ENCODE measurements at regions not wholly inside any gene's neighbourhood (a gene's known extent, or its start where the extent isn't known, plus 50 kb on each side); places are given as distances from the start of the nearest gene placed in this dataset.

DNA sequence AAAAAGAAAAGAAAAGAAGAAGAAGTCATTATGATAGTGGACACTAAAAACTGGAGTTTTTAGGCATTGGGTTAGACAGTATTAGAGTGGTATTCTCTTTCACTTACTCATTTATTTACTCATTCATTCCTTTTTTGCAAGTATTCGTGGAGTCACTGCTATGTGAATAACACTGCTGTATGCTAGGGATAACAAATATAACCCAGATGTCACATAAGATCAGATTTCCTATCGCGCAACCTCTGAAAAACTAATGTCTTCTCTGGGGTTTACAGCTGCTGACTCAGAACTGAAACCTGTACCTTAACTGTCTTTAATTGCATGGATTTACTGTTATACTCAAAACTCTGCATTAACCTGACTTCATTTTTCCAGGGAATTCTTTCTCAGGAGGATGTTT, 353.7 kb downstream of the LRIG3 start:
- Histone ChIP-seq H3K36me3 (ENCODE audit: insufficient read depth, low read length) (no peaks in the 10 kb centered on the region), H3K4me2 (ENCODE audit: low read length) (no peak overlapping the region), H2AFZ (ENCODE audit: low read length) (no peak overlapping the region), H3K9ac (ENCODE audit: low read length) (no peak overlapping the region), H3K9me3 (ENCODE audit: low read length) (no peaks in the 10 kb centered on the region), H3K9me2 (ENCODE audit: low read depth, low read length) (no peaks in the 10 kb centered on the region), H3K4me3 (ENCODE audit: low read depth, low read length, poor library complexity, severe bottlenecking) (no peak overlapping the region), H3F3A (ENCODE audit: insufficient read depth, low read length) (no peaks in the 10 kb centered on the region), H3K79me2 (ENCODE audit: insufficient read depth, low read length) (no peaks in the 10 kb centered on the region), H3K27me3 (ENCODE audit: insufficient read depth, low read length) (no peaks in the 10 kb centered on the region), H4K20me1 (ENCODE audit: insufficient read depth, low read length) (no peaks in the 10 kb centered on the region), H3K4me1 (ENCODE audit: insufficient read depth, low read length, severe bottlenecking) (no peaks in the 10 kb centered on the region), H3K27ac (ENCODE audit: low read depth, low read length, poor library complexity, severe bottlenecking) (no peak overlapping the region)
- TF ChIP-seq EZH2 (IDR thresholded peaks at IDR 0.05; ENCODE audit: borderline replicate concordance, low read length) = no peak
- TF ChIP-seq, protein P1, sequence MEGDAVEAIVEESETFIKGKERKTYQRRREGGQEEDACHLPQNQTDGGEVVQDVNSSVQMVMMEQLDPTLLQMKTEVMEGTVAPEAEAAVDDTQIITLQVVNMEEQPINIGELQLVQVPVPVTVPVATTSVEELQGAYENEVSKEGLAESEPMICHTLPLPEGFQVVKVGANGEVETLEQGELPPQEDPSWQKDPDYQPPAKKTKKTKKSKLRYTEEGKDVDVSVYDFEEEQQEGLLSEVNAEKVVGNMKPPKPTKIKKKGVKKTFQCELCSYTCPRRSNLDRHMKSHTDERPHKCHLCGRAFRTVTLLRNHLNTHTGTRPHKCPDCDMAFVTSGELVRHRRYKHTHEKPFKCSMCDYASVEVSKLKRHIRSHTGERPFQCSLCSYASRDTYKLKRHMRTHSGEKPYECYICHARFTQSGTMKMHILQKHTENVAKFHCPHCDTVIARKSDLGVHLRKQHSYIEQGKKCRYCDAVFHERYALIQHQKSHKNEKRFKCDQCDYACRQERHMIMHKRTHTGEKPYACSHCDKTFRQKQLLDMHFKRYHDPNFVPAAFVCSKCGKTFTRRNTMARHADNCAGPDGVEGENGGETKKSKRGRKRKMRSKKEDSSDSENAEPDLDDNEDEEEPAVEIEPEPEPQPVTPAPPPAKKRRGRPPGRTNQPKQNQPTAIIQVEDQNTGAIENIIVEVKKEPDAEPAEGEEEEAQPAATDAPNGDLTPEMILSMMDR (IDR thresholded peaks at IDR 0.05; ENCODE audit: low read length) = no peak

DNA sequence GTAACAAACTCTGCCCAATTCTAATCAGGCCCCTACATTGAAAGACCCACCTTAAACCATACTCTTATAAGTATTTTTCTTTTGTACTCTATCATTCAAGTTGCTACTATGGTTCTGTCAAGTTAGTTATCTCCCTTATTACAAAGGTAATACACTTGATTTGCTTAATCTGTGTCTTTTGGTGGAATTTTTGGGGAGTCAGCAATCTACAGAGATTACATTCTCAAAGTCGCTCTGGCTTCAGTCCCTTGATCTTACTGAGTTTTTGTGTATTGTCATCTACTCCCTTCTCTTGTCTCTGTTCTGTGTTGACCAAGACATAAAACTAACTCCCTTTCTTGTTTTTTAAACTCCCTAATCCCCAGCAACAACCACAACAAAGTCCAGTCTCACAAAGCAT, 353.1 kb downstream of the LRIG3 start:
- no peaks in the 10 kb centered on the region for H3K79me2 ChIP-seq (ENCODE audit: insufficient read depth, low read length)
- no peak overlapping the region for H2AFZ ChIP-seq (ENCODE audit: low read length)
- TF ChIP-seq, protein P1 (IDR thresholded peaks at IDR 0.05; ENCODE audit: low read length) = no peak
- no peak for TF ChIP-seq EZH2 (IDR thresholded peaks at IDR 0.05; ENCODE audit: borderline replicate concordance, low read length)
- H3K4me1 ChIP-seq (ENCODE audit: insufficient read depth, low read length, severe bottlenecking) = no peaks in the 10 kb centered on the region
- H3K27ac ChIP-seq (ENCODE audit: low read depth, low read length, poor library complexity, severe bottlenecking) = no peak overlapping the region
- H3K4me2 ChIP-seq (ENCODE audit: low read length) = no peak overlapping the region
- H3F3A ChIP-seq (ENCODE audit: insufficient read depth, low read length) = no peaks in the 10 kb centered on the region
- H3K9me3 ChIP-seq (ENCODE audit: low read length) = no peaks in the 10 kb centered on the region
- no peaks in the 10 kb centered on the region for H3K36me3 ChIP-seq (ENCODE audit: insufficient read depth, low read length)
- no peaks in the 10 kb centered on the region for H4K20me1 ChIP-seq (ENCODE audit: insufficient read depth, low read length)
- no peaks in the 10 kb centered on the region for H3K27me3 ChIP-seq (ENCODE audit: insufficient read depth, low read length)
- no peaks in the 10 kb centered on the region for H3K9me2 ChIP-seq (ENCODE audit: low read depth, low read length)
- H3K4me3 ChIP-seq (ENCODE audit: low read depth, low read length, poor library complexity, severe bottlenecking) = no peak overlapping the region
- no peak overlapping the region for H3K9ac ChIP-seq (ENCODE audit: low read length)

DNA sequence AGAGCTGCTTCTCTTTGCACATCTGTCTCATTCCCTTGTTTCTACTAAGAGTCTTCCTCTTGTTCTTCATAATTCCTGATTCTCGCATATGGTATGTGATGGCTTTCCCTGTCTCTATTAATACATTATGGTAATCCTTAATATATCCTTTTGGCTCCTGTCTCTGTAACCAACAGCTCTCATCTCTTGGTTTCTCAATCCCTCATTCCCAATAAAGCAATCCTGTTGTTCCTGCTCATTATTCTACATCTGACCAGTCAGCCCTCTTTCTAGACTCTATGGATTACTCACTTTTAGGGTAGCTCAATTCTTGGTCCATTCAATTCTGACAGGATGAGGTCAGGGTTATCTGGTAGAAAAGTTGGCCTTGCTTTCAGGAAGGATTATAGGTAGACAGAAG, 349.9 kb downstream of the LRIG3 start:
- H3K9me3 ChIP-seq (ENCODE audit: low read length) = no peaks in the 10 kb centered on the region
- no peaks in the 10 kb centered on the region for H3K36me3 ChIP-seq (ENCODE audit: insufficient read depth, low read length)
- no peak overlapping the region for H2AFZ ChIP-seq (ENCODE audit: low read length)
- H3K9me2 ChIP-seq (ENCODE audit: low read depth, low read length) = no peaks in the 10 kb centered on the region
- no peak overlapping the region for H3K27ac ChIP-seq (ENCODE audit: low read depth, low read length, poor library complexity, severe bottlenecking)
- no peaks in the 10 kb centered on the region for H3K79me2 ChIP-seq (ENCODE audit: insufficient read depth, low read length)
- no peaks in the 10 kb centered on the region for H3K27me3 ChIP-seq (ENCODE audit: insufficient read depth, low read length)
- H3K4me3 ChIP-seq (ENCODE audit: low read depth, low read length, poor library complexity, severe bottlenecking) = no peak overlapping the region
- no peaks in the 10 kb centered on the region for H3K4me1 ChIP-seq (ENCODE audit: insufficient read depth, low read length, severe bottlenecking)
- H3K9ac ChIP-seq (ENCODE audit: low read length) = no peak overlapping the region
- no peaks in the 10 kb centered on the region for H3F3A ChIP-seq (ENCODE audit: insufficient read depth, low read length)
- H4K20me1 ChIP-seq (ENCODE audit: insufficient read depth, low read length) = no peaks in the 10 kb centered on the region
- H3K4me2 ChIP-seq (ENCODE audit: low read length) = no peak overlapping the region
- TF ChIP-seq EZH2 (IDR thresholded peaks at IDR 0.05; ENCODE audit: borderline replicate concordance, low read length) = no peak
- TF ChIP-seq, protein P1 (IDR thresholded peaks at IDR 0.05; ENCODE audit: low read length) = no peak
